CD4-positive, alpha-beta T cell treated with Interferon gamma for 1 hour (primary cell): ENCODE measurements at regions not wholly inside any gene's neighbourhood (a gene's known extent, or its start where the extent isn't known, plus 50 kb on each side); places are given as distances from the start of the nearest gene placed in this dataset.

Experiments used
- DNase-seq: peaks from one replicate; pipeline ENCODE4 v3.0.0-alpha.2; 2020

DNA sequence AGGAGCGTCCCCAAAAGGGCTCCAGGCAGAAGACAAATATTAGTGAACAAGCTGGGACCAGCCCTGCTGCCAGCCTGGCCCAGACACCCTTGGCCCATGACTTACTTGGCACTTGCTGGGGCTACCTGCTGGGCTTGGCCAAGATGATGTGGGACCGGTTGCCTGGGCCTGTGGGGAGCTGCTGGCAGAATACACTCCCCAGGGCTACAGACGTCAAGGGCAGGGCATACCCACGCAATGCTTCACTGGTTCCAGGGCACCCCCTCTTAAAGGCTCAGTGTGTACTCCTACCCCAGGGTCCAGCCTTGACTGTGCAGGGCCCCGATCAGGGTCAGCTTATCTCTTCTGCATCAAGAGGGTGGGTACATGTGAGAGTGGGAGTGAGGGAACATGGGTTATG, 106.5 kb upstream of the SLC2A1 start:
- DNase-seq, result no peak

- DNase-seq, result no peak
Measured at GRCh38 chr1:43063394-43064219, 104.9 kb upstream of the SLC2A1 start.

GRCh38 chr1:43062527-43063095, 103.9 kb upstream of the SLC2A1 start:
- no peak for DNase-seq

DNA sequence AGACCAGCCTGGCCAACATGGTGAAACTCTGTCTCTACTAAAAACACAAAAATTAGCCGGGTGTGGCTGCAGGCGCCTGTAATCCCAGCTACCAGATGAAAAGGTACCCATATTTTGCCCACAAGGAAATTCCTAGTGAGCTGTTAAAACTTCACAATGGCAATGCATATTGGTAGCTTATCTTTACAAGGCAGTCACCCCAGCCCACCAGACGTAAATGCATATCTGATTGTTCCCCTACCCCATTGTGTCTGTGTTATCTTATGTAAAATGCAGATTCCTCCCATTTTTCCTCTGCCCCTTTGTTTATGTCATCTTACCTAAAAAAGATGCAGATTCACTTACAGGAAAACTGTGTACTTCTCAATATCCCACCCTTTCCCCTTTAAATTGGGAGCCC, 103.1 kb upstream of the SLC2A1 start:
- no peak for DNase-seq

DNA sequence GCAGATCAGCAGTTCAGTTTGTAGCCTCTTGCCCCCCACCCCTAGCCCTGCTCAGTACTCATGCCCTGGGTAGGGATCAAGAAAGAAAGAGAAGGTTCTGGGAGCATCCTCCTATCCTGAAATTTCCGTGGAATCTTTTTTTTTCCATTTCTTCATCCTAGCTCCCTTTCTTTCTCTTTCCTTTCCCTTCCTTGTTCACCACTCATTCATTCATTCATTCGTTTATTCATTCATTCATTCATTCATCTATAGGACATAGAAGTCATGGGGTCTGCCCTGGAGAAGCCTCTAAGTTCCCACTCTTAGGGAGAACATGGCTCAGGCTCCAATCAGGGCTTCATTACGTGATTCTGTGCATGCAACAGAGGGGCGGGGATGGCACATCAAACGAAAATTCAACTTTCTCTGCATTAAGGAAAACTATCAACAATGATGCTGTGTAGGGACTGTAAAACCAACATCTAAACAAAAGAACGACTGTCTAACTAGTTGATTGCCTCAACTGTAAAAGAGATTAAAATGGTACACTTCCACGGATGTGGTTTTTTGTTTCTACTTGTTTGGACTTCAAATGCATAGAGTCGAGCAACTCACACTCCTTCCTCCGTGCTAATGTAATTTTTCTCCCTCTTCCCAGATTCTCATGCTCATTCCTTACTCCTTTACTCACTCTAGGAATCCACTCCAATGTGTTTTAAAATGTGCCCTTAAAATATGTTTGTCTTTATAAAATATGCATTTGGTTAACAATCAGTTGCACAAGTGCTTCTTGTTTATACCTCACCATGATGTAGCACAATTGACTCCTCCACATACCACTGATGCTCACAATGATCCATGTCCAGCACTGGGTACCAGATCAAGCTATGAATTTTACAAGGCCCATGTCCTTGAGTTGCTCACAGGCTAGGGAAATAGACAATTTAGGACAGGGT, 101.2 kb upstream of the SLC2A1 start:
- no peak for DNase-seq

DNA sequence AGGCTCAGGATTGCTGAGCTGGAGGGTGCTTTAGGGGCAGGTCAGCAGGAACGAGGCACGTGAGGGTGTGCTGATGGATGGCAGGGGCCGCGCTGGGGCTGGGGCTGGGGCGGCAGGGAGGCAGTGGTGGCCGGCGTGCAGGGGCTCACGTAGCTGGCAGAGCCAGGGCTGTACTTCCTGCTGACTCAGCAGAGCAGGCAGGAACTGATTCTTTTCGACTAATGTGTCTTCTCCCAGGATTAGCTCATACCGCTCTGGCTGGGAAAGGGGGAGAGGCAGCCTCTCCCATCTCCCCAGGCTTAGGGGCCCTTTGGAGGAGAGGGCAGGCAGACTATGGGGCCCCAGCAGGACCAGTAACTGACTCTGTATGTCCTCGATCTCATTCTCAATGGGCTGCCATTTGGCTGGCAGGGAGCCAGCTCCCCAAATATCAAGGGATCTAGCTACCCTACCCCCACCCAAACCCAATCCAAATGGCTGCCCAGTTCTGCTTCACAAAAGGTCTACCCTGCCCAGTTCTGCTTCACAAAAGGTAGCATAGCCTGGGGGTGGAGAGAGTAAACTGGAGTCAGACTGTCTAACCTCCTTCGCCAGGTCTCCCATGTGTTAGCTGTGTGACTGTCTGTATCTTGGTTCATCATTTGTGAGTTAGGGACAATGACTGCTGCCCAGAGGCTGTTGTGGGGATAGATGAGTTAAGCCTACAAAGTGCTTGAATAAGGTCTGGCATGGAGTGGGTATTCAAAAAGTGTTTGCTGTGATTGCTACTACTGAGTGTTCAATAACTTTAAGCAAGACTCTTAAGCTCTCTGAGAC, 100.1 kb upstream of the SLC2A1 start:
- DNase-seq, result no peak

- no peak for DNase-seq
Measured at GRCh38 chr1:43058056-43058455, 99.4 kb upstream of the SLC2A1 start.

- no peak for DNase-seq
Measured at GRCh38 chr1:43057567-43057966, 98.9 kb upstream of the SLC2A1 start.

GRCh38 chr1:43056981-43057391, 98.3 kb upstream of the SLC2A1 start:
- no peak for DNase-seq

DNA sequence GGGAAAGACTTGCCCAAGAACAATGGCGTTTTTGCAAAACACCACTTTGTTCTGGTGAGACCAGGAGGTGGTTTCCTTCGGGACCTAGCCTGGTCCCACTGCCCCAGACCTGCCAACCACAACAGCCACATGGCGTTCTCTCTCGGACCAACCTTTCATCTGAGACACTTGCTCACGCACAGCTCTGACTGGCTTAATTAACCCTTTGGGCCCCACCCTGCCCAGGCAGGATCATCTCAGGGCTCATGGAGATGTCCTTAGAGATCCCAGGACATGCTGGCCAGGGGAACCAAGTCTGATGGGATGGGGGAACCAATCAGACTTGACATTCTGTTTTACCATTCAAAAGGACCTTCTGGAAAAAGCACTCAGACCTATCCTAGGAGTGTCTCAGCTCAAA, 97.8 kb upstream of the SLC2A1 start:
- no peak for DNase-seq

DNA sequence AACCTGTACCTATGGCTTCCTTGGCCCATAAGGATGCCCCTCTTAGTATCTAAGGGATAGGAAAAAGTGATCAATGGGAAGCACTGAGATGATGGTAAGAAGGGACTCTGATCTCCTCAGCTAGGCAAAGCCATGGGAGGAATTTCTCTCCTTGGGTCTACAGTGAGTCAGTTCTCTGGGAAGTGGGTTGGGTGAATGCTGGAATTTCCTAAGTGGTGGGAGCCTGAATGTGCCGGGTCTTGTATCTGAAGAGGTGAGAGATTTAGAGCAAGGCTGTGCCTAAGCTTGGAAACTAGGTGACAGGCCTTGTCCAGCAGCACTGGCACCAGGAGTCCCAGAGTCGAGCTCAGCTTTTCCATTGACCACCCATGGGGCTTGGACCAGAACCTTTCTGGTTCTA, 96.3 kb upstream of the SLC2A1 start:
- no peak for DNase-seq

DNA sequence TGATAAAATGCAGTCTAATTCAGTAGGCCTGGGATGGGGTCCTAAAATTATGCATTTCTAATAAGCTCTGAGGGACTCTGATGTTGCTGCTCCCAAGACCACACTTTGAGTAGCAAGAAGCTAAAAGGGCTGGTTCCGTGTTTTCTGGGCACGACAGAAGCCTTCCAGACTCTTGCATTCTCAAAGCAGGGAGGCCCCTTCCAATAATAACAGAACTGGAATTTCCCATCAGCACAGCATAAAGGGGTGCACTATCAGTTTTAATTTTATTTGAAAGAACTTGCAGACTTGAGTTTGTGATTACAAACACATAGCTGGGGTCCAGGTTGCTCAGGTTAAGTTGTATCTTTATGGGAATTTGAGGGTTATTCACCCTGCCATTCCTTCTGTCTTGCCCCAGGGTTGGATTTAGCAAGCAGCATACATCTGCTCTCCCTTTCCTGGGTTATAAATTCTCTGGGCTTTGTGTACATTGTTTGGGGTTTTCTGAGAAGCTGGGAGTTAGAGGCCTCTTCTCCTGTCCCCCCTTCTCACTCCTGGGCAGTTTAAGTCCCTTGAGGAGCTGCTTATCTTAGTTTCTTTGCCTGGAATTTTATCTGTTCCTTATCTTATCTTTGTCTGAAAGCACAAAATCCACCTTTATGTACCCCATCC, 94.2 kb upstream of the SLC2A1 start:
- no peak for DNase-seq

GRCh38 chr1:43052322-43052721, 93.7 kb upstream of the SLC2A1 start:
- no peak for DNase-seq

- DNase-seq, result no peak
Measured at GRCh38 chr1:43049481-43049880, 90.8 kb upstream of the SLC2A1 start.

DNA sequence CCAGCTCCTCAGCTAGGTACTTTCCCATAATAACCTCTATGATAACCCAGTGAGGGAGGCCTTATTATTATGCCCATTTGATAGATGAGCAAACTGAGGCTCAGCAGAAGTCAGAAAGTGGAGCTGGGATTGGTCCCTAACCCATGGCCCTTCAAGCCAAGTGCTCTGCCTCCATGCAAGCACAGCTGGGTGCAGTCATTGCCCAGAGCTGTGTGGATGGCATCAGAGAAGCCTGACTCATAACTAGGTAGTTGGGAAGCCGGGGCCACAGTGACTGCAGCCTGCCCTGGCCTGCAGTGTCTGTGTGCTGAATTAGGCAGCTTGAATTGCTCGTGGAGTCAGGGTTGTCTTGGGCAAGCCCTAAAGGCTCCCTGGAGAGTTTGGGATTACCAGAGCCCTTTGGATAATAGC, 89.9 kb upstream of the SLC2A1 start:
- DNase-seq, result no peak

DNA sequence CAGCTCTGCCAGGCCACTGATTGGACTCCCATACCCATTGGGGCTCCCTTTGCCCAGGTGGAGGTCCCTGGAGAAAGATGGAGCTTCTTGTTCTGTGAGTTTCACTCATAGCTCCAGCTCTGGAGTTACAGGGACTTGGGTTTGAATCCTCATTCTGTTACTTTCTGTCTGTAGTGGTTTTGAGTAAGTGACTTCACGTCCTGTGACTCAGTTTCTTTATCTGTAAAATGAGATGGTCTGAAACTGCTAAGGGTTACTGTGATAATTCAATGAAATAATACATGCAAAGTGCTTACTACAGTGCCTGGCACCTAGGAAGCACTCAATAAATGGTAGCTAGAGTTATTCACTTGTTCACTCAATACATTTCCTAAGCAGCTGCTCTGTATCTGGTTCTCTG, 88.5 kb upstream of the SLC2A1 start:
- DNase-seq, result no peak

GRCh38 chr1:43044572-43045361, 86.1 kb upstream of the SLC2A1 start:
- no peak for DNase-seq

DNA sequence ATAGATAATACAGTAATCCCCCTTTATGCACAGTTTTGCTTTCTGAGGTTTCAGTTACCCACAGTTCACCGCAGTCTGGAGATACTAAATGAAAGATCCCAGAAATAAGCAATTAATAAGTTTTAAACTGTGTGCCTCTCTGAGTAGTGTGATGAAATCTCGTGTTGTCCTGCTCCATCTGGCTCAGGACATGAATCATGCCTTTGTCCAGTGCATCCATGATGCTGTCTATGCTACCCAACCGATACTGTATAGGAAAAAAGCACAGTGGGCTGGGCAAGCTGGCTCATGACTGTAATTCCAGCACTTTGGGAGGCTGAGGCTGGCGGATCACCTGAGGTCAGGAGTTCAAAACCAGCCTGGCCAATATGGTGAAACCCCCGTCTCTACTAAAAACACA, 85.0 kb upstream of the SLC2A1 start:
- DNase-seq, result no peak

DNA sequence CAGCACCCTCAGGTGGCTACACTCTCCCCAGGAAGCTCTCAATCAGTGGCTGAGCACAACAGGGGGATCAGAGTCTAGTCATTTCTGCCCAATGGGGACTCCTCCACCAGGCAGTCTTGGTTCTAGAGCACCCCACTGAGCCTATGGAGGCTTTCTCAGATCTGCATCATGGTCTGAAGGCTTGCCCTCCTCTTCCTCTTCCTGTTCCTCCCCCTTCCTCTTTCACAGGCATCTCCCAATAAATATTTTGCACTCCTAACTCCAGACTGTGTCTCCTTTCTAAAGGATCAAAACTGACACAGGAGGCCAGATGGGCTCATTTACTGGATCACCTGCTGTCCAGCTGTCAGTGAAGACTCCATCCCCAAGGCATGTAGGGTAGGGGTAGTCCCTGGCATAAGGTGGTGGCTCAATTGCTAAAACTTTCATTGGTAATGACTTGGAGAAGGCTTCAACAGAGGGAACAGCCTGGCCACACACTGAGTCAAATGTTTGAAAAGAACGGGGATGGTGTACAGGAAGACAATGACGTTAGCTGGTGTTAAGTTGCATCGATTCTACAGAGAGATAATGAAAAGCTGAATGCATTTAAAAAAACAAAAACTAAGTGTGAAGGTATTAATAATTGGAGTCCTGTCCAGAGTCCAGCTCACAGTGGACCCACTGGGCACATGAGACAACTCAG, 84.2 kb upstream of the SLC2A1 start:
- no peak for DNase-seq

DNA sequence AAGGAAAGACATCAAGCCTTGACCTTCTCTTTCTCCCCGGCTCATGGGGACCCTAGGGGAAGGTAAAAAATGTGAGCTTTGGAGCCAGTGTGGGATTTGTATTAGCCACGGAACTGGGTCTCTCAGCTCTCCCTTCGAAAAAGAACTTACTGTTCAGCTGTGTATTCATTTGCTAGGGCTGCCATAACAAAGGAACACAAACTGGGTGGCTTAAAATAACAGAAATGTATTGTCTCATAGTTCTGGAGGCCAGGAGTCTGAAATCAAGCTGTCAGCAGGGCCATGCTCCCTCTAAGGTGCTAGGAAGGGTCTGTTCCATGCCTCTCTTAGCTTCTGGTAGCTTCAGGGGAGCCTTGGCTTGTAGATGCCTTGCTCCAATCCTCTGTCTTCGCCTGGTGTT, 83.5 kb upstream of the SLC2A1 start:
- DNase-seq, result no peak

GRCh38 chr1:43041591-43041990, 82.9 kb upstream of the SLC2A1 start:
- DNase-seq, result no peak
